PC-9 (cell line): ENCODE measurements at regions not wholly inside any gene's neighbourhood (a gene's known extent, or its start where the extent isn't known, plus 50 kb on each side); places are given as distances from the start of the nearest gene placed in this dataset.

Source experiments
- BruUV-seq: library from RNA; stranded (reverse); fragments of 400-500 nt; replicated peaks from 2 replicates; lab custom pipeline; 2021; lab: Mats Ljungman, UMichigan
- CTCF ChIA-PET: fragments of 300-600 bp; sonication (Branson Sonifier 250); formaldehyde crosslinking; loops from one replicate; lab custom pipeline; 2022; ENCODE audit warnings: antibody characterized with exemption; lab: Charles Lee
- POLR2A ChIA-PET: fragments of 300-600 bp; sonication (Branson Sonifier 250); formaldehyde crosslinking; loops from one replicate; lab custom pipeline; 2022; ENCODE audit warnings: antibody characterized with exemption; ENCODE audit not compliant: unreplicated experiment; lab: Charles Lee
- DNase-seq, 2 experiments: peaks; one replicate each; pipeline versions ENCODE4 v3.0.0 to v3.0.0-alpha.2; 2015 to 2022; ENCODE audit warnings: mixed read lengths in 1 of 2
- H2AFZ ChIP-seq: fragments of 200-600 bp; sonication (generic); 2 replicates; pipeline ENCODE4 v1.8.1; 2017; ENCODE audit warnings: antibody characterized with exemption
- H3F3A ChIP-seq: fragments of 200-600 bp; sonication (generic); 2 replicates; pipeline ENCODE4 v1.8.1; 2017; ENCODE audit warnings: antibody characterized with exemption, mild to moderate bottlenecking, low read depth; ENCODE audit not compliant: insufficient read depth
- H3K27ac ChIP-seq: fragments of 200-600 bp; sonication (generic); 2 replicates; pipeline ENCODE4 v1.6.1; 2016; ENCODE audit warnings: mixed run types
- H3K27me3 ChIP-seq: fragments of 200-600 bp; sonication (generic); 2 replicates; pipeline ENCODE4 v1.6.1; 2016; ENCODE audit warnings: low read depth, mixed run types; ENCODE audit not compliant: insufficient read depth
- H3K36me3 ChIP-seq: fragments of 200-600 bp; sonication (generic); 2 replicates; pipeline ENCODE4 v1.6.1; 2016; ENCODE audit warnings: low read depth, mixed run types
- H3K4me1 ChIP-seq: fragments of 200-600 bp; sonication (generic); replicated peaks from 2 replicates; pipeline ENCODE4 v1.6.1; 2016; ENCODE audit warnings: mixed run types; ENCODE audit not compliant: insufficient read depth
- H3K4me2 ChIP-seq: fragments of 200-600 bp; sonication (generic); 2 replicates; pipeline ENCODE4 v1.6.1; 2017; ENCODE audit warnings: mixed run types
- H3K4me3 ChIP-seq: fragments of 200-600 bp; sonication (generic); 2 replicates; pipeline ENCODE4 v1.6.1; 2016; ENCODE audit warnings: mixed run types
- H3K79me2 ChIP-seq: fragments of 200-600 bp; sonication (generic); 2 replicates; pipeline ENCODE4 v1.6.1; 2017; ENCODE audit warnings: low read depth, mixed run types
- H3K9me2 ChIP-seq: fragments of 200-600 bp; sonication (generic); 2 replicates; pipeline ENCODE4 v1.8.1; 2017; ENCODE audit warnings: mild to moderate bottlenecking; ENCODE audit not compliant: insufficient read depth
- H3K9me3 ChIP-seq: fragments of 200-600 bp; sonication (generic); 2 replicates; pipeline ENCODE4 v1.8.1; 2016; ENCODE audit warnings: low read depth; ENCODE audit not compliant: insufficient read depth
- H4K20me1 ChIP-seq: fragments of 200-600 bp; sonication (generic); 2 replicates; pipeline ENCODE4 v1.8.1; 2017; ENCODE audit not compliant: insufficient read depth
- CTCF ChIP-seq: fragments of 200-600 bp; sonication (generic); conservative IDR thresholded peaks from 2 replicates; pipeline ENCODE4 v1.6.1; 2017; ENCODE audit warnings: mixed run types, antibody characterized with exemption, mild to moderate bottlenecking, moderate library complexity
- EZH2 ChIP-seq: fragments of 200-600 bp; sonication (generic); IDR thresholded peaks from 2 replicates; pipeline ENCODE4 v1.8.0; 2017; ENCODE audit warnings: antibody characterized with exemption, low read depth
- intact Hi-C: fragments of 100-400 bp; cut with micrococcal nuclease; formaldehyde crosslinking; loops from one replicate; pipeline ENCODE4 v1.10.0; 2022; ENCODE audit not compliant: unreplicated experiment

GRCh38 chr18:28468901-28469300, 292.0 kb upstream of the CDH2 start:
- Histone ChIP-seq H3K27me3 (no peaks in the 10 kb centered on the region), H3K4me3 (no peak overlapping the region), H4K20me1 (no peaks in the 10 kb centered on the region), H3K36me3 (no peaks in the 10 kb centered on the region), H3K27ac (no peak overlapping the region), H3K9me2 (no peaks in the 10 kb centered on the region), H2AFZ (no peak overlapping the region), H3K9me3 (no peaks in the 10 kb centered on the region), H3K79me2 (no peaks in the 10 kb centered on the region), H3F3A (no peaks in the 10 kb centered on the region), H3K4me2 (no peak overlapping the region), H3K4me1 (no peaks in the 10 kb centered on the region)
- DNase-seq, result no peak
- TF ChIP-seq CTCF (no peak), EZH2 (no peak)
- CTCF ChIA-PET, result no interaction called here
- POLR2A ChIA-PET, result no interaction called here
- intact Hi-C loops, result no loop called here
- no TSS peak for BruUV-seq

- no peak overlapping the region for H3K4me3 ChIP-seq
- no peak overlapping the region for H3K4me2 ChIP-seq
- H3K79me2 ChIP-seq, result no peaks in the 10 kb centered on the region
- H2AFZ ChIP-seq, result no peak overlapping the region
- H3K4me1 ChIP-seq, result no peaks in the 10 kb centered on the region
- no peaks in the 10 kb centered on the region for H4K20me1 ChIP-seq
- no peaks in the 10 kb centered on the region for H3K36me3 ChIP-seq
- BruUV-seq, result no TSS peak
- no peaks in the 10 kb centered on the region for H3F3A ChIP-seq
- no peak for DNase-seq
- TF ChIP-seq EZH2 (no peak), CTCF (no peak)
- no peak overlapping the region for H3K27ac ChIP-seq
- H3K9me2 ChIP-seq, result no peaks in the 10 kb centered on the region
- H3K9me3 ChIP-seq, result no peaks in the 10 kb centered on the region
- POLR2A ChIA-PET, result no interaction called here
- CTCF ChIA-PET, result no interaction called here
- intact Hi-C loops, result no loop called here
- H3K27me3 ChIP-seq, result no peaks in the 10 kb centered on the region
These were observed 289.3 kb upstream of the CDH2 start for GRCh38 chr18:28466204-28466603.

DNA sequence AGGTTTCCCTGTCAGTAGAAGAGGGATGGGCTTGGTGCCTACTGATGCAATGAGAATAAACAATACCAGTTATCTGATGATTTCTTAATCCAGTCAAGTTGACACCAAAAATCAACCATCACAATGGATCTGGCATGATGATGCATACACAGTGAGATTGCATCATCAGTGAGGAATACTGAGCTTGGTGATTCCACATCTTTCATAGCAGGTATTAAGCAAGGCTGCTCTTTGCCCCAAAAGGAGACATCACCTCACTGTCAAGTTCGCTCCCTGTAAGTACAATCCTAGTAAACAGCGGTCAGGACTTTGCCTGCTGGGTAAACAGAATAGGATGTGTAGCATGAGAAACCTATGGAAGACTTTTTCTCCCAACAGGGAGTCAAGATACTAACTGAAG, 282.7 kb upstream of the CDH2 start:
- no peak overlapping the region for H2AFZ ChIP-seq
- TF ChIP-seq CTCF (no peak), EZH2 (no peak)
- CTCF ChIA-PET, result no interaction called here

More for the DNA sequence above, 282.7 kb upstream of the CDH2 start:
- H3K79me2 ChIP-seq, result no peaks in the 10 kb centered on the region
- POLR2A ChIA-PET, result no interaction called here
- H3K27me3 ChIP-seq, result no peaks in the 10 kb centered on the region
- no peak overlapping the region for H3K27ac ChIP-seq
- H3K9me3 ChIP-seq, result no peaks in the 10 kb centered on the region
- no peaks in the 10 kb centered on the region for H4K20me1 ChIP-seq
- H3K4me1 ChIP-seq, result no peaks in the 10 kb centered on the region
- H3K36me3 ChIP-seq, result no peaks in the 10 kb centered on the region
- no peak for DNase-seq
- no peak overlapping the region for H3K4me3 ChIP-seq
- no TSS peak for BruUV-seq
- no peaks in the 10 kb centered on the region for H3K9me2 ChIP-seq
- H3K4me2 ChIP-seq, result no peak overlapping the region
- intact Hi-C loops, result no loop called here
- no peaks in the 10 kb centered on the region for H3F3A ChIP-seq
